ENCODE measurements at regions not wholly inside any gene's neighbourhood (a gene's known extent, or its start where the extent isn't known, plus 50 kb on each side); places are given as distances from the start of the nearest gene placed in this dataset.

GRCh38 chr6:82737965-82738364 is 327.7 kb downstream of the UBE3D start:
- intact Hi-C loops (cut with micrococcal nuclease), result no loop called here

GRCh38 chr6:82738773-82739172 is 326.9 kb downstream of the UBE3D start:
- intact Hi-C loops (cut with micrococcal nuclease), result no loop called here

DNA sequence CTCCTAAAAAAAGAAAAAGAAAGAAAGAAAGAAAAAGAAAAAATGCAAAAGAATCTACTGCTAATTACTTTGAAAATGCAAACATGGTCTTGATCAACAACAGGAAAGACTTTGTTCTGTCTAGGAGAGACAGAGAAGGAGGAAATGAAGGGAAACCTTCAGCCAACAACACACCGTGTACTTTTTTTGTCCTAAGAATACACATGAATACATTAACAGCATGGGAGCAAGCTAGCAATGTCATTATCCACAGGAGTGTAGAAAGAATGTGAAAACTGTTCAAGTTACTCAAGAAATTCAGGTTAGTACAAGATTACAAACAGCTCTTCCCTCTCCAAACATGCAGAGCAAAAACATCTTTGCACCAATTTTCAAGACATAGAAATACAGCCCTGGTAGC is 326.3 kb downstream of the UBE3D start:
- intact Hi-C loops (cut with micrococcal nuclease), result no loop called here

- intact Hi-C loops (cut with micrococcal nuclease), result no loop called here
Measured at GRCh38 chr6:82740072-82740471, 325.6 kb downstream of the UBE3D start.

DNA sequence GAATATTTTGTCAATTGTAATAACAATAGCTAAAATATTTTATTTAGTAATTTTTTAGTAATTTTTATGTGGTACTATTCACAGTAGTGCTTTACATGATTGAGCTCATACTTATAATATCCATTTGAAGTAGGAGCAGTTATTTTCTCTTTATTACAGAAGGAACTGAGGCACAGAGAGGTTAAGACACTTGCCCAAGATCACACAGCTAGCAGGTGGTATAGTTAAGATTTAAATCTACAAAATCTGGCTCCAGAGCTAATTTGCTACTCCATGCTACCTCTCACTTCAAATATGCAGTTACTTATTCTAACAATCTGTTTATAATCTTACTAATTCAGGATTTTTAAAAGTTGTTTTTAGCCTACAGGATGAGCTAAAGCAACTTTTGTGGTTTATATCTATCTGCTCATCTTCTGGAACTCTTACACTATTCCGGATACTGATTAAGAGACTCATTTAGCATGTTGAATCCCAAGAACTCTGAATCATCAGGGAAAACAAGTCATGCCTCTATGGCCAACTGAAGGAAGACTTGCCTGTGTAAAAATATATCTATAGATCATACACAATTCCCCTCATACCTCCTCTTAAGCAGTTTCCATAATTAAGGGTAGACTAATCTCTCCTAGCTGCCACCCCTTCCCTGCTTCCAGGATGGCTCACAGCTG is 324.2 kb downstream of the UBE3D start:
- intact Hi-C loops (cut with micrococcal nuclease), result no loop called here

- intact Hi-C loops (cut with micrococcal nuclease), result no loop called here
Measured at GRCh38 chr6:82741996-82742385, 323.6 kb downstream of the UBE3D start.

DNA sequence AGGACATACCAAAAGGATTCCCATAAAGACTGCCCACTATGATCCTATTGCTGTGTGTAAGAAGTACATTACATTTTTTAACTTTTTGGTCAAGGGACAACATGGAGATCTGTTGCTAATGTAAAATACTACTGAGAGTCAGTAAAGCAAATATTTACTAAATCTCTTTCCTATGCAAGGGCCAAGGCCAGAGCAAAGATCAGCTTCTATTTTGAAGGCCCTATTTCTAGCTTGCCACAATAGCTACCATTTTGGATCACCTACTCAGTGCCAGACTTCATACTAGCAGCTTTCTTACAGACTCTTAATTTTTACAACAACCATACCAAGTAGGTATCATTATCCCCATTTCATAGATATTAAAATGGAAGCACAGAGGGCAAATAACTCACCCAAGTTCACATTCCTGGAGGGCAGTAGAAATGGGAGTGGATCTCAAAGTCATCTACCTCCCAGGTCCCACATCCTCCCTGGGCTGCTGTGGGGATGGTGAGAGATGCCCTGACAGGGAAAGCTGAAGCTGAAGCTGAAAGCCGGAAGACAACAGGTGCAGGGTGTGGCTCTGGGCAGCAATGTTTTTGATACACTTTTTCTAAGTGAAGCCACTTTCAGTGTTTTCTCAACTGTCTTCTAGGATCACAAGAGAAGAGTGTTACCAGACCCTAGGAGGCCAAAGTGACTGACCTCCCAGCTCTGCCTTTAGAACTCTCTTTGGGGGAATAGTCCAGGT is 321.2 kb downstream of the UBE3D start:
- intact Hi-C loops (cut with micrococcal nuclease), result no loop called here

- intact Hi-C loops (cut with micrococcal nuclease), result no loop called here
Measured at GRCh38 chr6:82750556-82750955, 315.1 kb downstream of the UBE3D start.

DNA sequence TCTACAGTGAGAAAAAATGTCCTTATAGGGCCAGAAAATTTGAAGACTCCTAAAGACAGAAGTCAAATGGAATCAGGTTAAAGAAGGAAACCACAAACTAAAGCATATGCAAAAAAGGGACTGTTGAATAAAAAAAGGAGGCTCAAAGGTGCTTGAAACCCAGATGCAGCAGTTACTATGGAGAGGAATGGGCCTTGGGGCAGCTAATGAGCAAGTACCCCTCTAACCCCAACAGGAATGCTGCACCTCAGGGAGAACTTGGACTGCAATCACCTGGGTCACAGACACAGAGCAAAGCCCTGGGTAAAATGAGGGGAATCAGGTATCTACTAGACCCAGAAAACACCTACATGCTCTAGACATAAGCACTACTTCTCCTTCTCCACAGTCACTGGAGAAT is 313.9 kb downstream of the UBE3D start:
- intact Hi-C loops (cut with micrococcal nuclease), result no loop called here

GRCh38 chr6:82761674-82762345 is 303.8 kb downstream of the UBE3D start:
- intact Hi-C loops (cut with micrococcal nuclease), result no loop called here

GRCh38 chr6:82766476-82766875 is 299.2 kb downstream of the UBE3D start:
- intact Hi-C loops (cut with micrococcal nuclease), result no loop called here

DNA sequence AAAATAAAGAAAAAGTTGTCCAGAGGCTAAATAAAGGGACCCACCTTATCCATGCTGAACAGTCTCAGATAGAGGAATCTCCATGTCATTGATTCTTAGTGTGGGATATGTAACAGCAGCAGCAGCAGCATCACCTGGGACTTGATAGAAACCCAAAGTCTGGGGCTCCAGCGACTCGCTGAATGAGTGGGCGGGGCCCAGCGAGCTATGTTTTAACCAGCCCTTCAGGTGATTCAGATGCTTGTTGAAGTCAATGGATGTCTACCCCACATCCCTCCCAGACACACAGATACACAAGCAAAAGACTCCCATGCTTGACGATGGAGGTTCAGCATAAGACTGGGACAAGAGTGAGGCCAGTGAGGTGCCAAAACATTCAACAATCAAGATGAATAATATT is 298.6 kb downstream of the UBE3D start:
- intact Hi-C loops (cut with micrococcal nuclease), result no loop called here

GRCh38 chr6:82767447-82767846 is 298.2 kb downstream of the UBE3D start:
- intact Hi-C loops (cut with micrococcal nuclease), result no loop called here

DNA sequence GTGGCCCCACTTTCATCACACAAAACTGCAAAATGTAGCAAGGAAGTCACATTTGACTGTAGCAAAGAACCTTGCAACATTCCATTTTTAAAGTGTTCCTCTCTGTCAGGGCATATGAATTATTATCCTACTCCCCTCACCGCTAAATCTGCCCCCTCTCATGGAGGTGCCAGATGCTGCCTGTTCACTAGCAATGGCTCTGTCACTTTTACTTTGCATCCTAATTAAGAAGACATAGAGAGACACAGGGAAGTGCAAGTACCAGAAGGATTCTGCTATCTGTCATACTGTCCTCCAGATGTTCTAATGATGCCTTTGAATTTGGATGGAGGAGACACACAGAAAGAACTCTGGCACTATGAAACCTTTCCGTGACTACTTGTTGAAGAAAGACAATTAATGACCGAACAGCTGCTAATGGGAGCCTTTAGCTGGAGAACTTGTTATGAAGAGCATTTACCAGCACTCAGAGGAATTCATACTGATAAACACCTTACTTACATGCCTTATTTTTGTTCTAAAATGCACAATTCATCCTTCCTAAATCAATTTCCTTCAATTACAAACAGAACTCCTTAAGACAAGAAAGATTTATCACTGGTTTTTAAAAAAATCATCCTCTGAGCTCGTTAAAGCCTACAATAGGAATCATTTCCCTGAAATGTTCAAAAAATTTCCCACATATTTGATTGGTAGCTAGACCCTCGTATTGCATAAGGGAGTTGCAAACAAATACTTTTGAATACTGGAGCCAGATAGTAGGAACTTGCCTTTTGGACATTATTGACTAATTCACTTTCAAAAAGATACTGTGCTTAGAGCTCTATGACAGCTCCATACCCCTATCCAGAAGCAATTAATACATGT is 292.6 kb downstream of the UBE3D start:
- intact Hi-C loops (cut with micrococcal nuclease), result no loop called here

DNA sequence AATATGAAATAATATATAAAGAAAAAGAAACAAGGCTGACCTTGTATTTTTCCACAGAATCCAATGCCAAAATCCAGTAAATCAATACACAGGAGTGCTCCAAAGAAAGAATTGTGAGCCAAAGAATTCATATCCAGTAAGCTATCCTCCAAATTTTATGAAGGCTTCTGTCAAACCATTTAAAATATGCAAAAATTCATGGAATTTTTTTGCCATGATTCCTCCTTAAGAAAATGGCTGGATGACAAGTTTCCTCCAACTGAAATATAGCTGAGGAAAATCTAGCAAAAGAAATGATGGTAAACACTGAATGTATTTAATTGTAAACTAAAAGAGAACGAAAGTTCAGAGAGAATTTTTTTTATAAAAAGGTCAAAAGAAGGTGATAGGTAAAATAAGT is 290.3 kb downstream of the UBE3D start:
- intact Hi-C loops (cut with micrococcal nuclease), result no loop called here

DNA sequence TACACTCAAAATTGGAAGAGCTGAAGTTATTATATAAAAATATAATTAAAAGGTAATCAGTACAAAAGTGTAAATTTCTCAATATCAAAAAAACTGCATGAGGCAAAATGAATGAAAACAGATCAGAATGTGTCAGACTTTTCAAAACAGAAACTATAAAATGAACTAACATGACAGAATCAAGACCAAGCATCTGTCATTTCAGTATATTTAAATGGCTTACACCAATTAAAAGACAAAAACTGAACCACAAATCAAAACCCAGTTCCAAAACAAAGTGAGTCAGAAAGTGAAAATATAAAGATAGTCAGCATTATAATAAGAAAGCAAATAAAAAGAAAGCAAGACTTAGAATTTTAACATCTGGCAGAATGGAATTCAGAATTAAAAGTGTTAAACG is 289.7 kb downstream of the UBE3D start:
- intact Hi-C loops (cut with micrococcal nuclease), result no loop called here

- intact Hi-C loops (cut with micrococcal nuclease), result no loop called here
Measured at GRCh38 chr6:82779041-82779440, 286.6 kb downstream of the UBE3D start.

DNA sequence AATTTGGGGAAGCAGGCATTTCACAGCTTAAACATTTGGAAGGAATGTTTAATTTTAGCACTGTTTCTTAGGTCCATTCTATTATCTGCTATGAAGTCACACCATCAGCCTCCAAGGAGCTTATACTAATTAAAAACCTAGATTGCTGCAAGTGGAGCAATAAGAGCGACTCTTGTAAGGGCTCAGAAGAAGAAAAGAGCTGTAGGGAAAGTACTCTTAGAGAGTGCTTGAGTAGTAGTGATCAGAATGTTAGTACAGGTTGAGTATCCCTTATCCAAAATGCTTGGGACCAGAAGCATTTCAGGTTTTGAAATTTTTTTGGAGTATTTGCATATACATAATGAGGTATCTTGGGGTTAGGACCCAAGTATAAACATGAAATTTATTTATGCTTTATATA is 285.3 kb downstream of the UBE3D start:
- intact Hi-C loops (cut with micrococcal nuclease), result no loop called here

DNA sequence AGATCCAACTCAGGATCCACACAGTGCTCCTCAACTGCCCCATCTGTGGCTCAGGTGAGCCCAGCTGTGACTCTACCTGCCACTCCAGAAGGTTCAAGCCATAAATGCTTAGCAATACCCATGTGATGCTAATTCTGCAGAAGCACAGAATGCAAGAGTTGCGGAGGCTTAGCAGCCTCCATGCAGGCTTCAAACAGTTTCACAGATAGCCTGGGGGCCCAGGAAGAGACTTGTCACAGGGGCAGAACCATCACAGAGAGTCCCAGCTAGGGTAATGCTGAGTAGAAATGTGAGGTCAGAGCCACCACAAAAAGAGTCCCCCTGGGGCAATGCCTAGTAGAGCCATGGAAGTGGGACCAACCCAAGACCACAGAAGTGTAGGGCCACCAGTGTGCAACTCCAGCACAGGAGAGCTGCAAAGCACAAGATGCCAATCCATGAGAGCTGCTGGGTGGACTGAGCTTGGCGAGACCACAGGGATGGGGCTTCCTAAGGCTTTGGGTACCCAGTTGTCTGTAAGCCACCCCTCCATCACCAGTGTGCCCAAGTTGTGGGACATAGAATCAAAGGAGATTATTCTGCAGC is 283.9 kb downstream of the UBE3D start:
- intact Hi-C loops (cut with micrococcal nuclease), result no loop called here

GRCh38 chr6:82783587-82784236 is 281.9 kb downstream of the UBE3D start:
- intact Hi-C loops (cut with micrococcal nuclease), result no loop called here

DNA sequence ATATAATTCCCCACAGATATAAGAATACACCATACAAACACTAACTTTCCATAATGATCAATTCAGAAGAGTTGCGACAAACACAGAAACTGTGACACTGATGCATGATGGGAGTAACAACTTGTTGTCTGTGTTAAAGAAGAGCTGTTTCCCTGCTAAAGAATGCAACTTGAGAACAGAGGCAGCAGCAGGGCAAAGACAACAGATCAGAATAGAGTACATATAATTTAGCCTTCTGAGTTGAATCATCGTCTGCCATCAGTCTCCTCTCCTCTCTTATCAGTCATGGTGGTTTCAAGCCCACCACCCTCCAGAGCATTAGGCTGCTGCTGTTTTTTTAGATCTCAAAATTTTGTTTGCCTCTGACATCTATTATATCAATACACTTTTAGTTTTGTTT is 280.4 kb downstream of the UBE3D start:
- intact Hi-C loops (cut with micrococcal nuclease), result no loop called here

Measured in T-helper 2 cell treated with Interferon-gamma antibody and Interleukin-4, amounts not matched to agents 100 ng/mL and 5 ng/mL, for 36 hours (primary cell).